Tibial artery (tissue), 4 donors: ENCODE measurements at regions not wholly inside any gene's neighbourhood (a gene's known extent, or its start where the extent isn't known, plus 50 kb on each side); places are given as distances from the start of the nearest gene placed in this dataset.

Experiments used
- DNase-seq, 2 donors: peaks; one replicate each; pipeline ENCODE4 v3.0.0-alpha.2; 2019
- H3K27ac ChIP-seq, 2 donors: fragments of 200-600 bp; sonication (generic) in 1 of 2; 1 replicate in 1 of 2; 2 replicates in 1 of 2; pipeline ENCODE4 v1.5.1; 2018 to 2019; ENCODE audit warnings: mild to moderate bottlenecking in 1 of 2
- H3K27me3 ChIP-seq, 2 donors: fragments of 200-600 bp; sonication (generic) in 1 of 2; one replicate each; pipeline versions ENCODE4 v1.5.1 to v1.6.0; 2016 to 2019
- H3K36me3 ChIP-seq, 3 donors: fragments of 200-600 bp; sonication (generic) in 2 of 3; one replicate each; pipeline ENCODE4 v1.5.1; 2016 to 2019; ENCODE audit warnings: mild to moderate bottlenecking in 2 of 3
- H3K4me1 ChIP-seq, 4 donors: fragments of 200-600 bp; sonication (generic) in 2 of 4; 1 replicate in 3 of 4; 2 replicates in 1 of 4; pipeline ENCODE4 v1.5.1; 2016 to 2019
- H3K4me3 ChIP-seq, 2 donors: fragments of 200-600 bp; sonication (generic) in 1 of 2; 1 replicate in 1 of 2; 2 replicates in 1 of 2; pipeline ENCODE4 v1.5.1; 2018 to 2019; ENCODE audit warnings: mild to moderate bottlenecking in 2 of 2
- H3K9me3 ChIP-seq, 3 donors: fragments of 200-600 bp; sonication (generic) in 1 of 3; one replicate each; pipeline ENCODE4 v1.5.1; 2016 to 2019
- CTCF ChIP-seq, 2 experiments: fragments of 200-600 bp in 1 of 2; fragments of 450-650 bp in 1 of 2; IDR thresholded peaks; one replicate each; pipeline ENCODE4 v1.5.1; 2017 to 2019; ENCODE audit warnings: antibody characterized with exemption in 2 of 2, mild to moderate bottlenecking in 1 of 2, moderate library complexity in 1 of 2
- intact Hi-C: fragments of 100-400 bp; cut with DNase I; formaldehyde crosslinking; loops from one replicate; pipeline ENCODE4 v1.15.0; 2023; ENCODE audit warnings: low total_unique reads

- no peaks in the 10 kb centered on the region for H3K27me3 ChIP-seq
- no peaks in the 10 kb centered on the region for H3K4me1 ChIP-seq
- H3K4me3 ChIP-seq = no peak overlapping the region
- TF ChIP-seq CTCF (IDR thresholded peaks at IDR 0.05) = no peak
- intact Hi-C loops = no loop called here
- H3K9me3 ChIP-seq = no peaks in the 10 kb centered on the region
- DNase-seq = no peak
- no peak overlapping the region for H3K27ac ChIP-seq
- no peaks in the 10 kb centered on the region for H3K36me3 ChIP-seq
Observed at GRCh38 chr12:127425474-127425873, 841.5 kb upstream of the TMEM132C start.

GRCh38 chr12:127428420-127428819 lies 838.5 kb upstream of the TMEM132C start:
- intact Hi-C loops = no loop called here
- TF ChIP-seq CTCF (IDR thresholded peaks at IDR 0.05) = no peak

GRCh38 chr12:127429551-127430285 lies 837.3 kb upstream of the TMEM132C start:
- H3K36me3 ChIP-seq = no peaks in the 10 kb centered on the region
- DNase-seq = no peak
- H3K27me3 ChIP-seq = no peaks in the 10 kb centered on the region
- intact Hi-C loops = no loop called here
- no peaks in the 10 kb centered on the region for H3K9me3 ChIP-seq
- H3K4me1 ChIP-seq = no peaks in the 10 kb centered on the region
- no peak for TF ChIP-seq CTCF (IDR thresholded peaks at IDR 0.05)
- no peak overlapping the region for H3K4me3 ChIP-seq
- no peak overlapping the region for H3K27ac ChIP-seq

More at GRCh38 chr12:127428420-127428819, 838.5 kb upstream of the TMEM132C start:
- Histone ChIP-seq H3K36me3 (no peaks in the 10 kb centered on the region), H3K27ac (no peak overlapping the region), H3K27me3 (no peaks in the 10 kb centered on the region), H3K9me3 (no peaks in the 10 kb centered on the region), H3K4me1 (no peaks in the 10 kb centered on the region), H3K4me3 (no peak overlapping the region)
- DNase-seq = no peak

- Histone ChIP-seq H3K36me3 (no peaks in the 10 kb centered on the region), H3K4me3 (no peak overlapping the region), H3K27ac (no peak overlapping the region), H3K9me3 (no peaks in the 10 kb centered on the region), H3K4me1 (no peaks in the 10 kb centered on the region), H3K27me3 (no peaks in the 10 kb centered on the region)
- no peak for DNase-seq
- TF ChIP-seq CTCF (IDR thresholded peaks at IDR 0.05) = no peak
- intact Hi-C loops = no loop called here
Observed at GRCh38 chr12:127430401-127430800, 836.6 kb upstream of the TMEM132C start.

- no peaks in the 10 kb centered on the region for H3K9me3 ChIP-seq
- no peak for DNase-seq
- H3K4me3 ChIP-seq = no peak overlapping the region
- no peak for TF ChIP-seq CTCF (IDR thresholded peaks at IDR 0.05)
- no peaks in the 10 kb centered on the region for H3K4me1 ChIP-seq
- no peaks in the 10 kb centered on the region for H3K36me3 ChIP-seq
- no peaks in the 10 kb centered on the region for H3K27me3 ChIP-seq
- intact Hi-C loops = no loop called here
- no peak overlapping the region for H3K27ac ChIP-seq
Observed at GRCh38 chr12:127431177-127431576, 835.8 kb upstream of the TMEM132C start.
